LNCaP clone FGC (cell line): ENCODE measurements at regions not wholly inside any gene's neighbourhood (a gene's known extent, or its start where the extent isn't known, plus 50 kb on each side); places are given as distances from the start of the nearest gene placed in this dataset.
"Not testable (repeated sequence)": the region's sequence is repeated elsewhere in the genome, so short reads cannot be mapped to it uniquely, and the experiment has no call there.

Experiments
- DNase-seq: peaks from one replicate; pipeline ENCODE4 v3.0.0-alpha.2; 2011; ENCODE audit warnings: low read depth
- H3K4me3 ChIP-seq: 2 replicates; pipeline ENCODE4 v1.5.1; 2011; ENCODE audit warnings: mild to moderate bottlenecking, low read depth, low read length, control low read depth
- TF ChIP-seq, protein P1 (sequence below): IDR thresholded peaks from 2 replicates; pipeline ENCODE4 v1.5.1; 2012; ENCODE audit warnings: mild to moderate bottlenecking; ENCODE audit not compliant: control insufficient read depth, insufficient read depth; ENCODE audit errors: extremely low read depth

GRCh38 chr2:239721531-239721930 is 303.6 kb downstream of the NDUFA10 start:
- TF ChIP-seq, protein P1, sequence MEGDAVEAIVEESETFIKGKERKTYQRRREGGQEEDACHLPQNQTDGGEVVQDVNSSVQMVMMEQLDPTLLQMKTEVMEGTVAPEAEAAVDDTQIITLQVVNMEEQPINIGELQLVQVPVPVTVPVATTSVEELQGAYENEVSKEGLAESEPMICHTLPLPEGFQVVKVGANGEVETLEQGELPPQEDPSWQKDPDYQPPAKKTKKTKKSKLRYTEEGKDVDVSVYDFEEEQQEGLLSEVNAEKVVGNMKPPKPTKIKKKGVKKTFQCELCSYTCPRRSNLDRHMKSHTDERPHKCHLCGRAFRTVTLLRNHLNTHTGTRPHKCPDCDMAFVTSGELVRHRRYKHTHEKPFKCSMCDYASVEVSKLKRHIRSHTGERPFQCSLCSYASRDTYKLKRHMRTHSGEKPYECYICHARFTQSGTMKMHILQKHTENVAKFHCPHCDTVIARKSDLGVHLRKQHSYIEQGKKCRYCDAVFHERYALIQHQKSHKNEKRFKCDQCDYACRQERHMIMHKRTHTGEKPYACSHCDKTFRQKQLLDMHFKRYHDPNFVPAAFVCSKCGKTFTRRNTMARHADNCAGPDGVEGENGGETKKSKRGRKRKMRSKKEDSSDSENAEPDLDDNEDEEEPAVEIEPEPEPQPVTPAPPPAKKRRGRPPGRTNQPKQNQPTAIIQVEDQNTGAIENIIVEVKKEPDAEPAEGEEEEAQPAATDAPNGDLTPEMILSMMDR, result no peak
- DNase-seq, result no peak
- no peak overlapping the region for H3K4me3 ChIP-seq

DNA sequence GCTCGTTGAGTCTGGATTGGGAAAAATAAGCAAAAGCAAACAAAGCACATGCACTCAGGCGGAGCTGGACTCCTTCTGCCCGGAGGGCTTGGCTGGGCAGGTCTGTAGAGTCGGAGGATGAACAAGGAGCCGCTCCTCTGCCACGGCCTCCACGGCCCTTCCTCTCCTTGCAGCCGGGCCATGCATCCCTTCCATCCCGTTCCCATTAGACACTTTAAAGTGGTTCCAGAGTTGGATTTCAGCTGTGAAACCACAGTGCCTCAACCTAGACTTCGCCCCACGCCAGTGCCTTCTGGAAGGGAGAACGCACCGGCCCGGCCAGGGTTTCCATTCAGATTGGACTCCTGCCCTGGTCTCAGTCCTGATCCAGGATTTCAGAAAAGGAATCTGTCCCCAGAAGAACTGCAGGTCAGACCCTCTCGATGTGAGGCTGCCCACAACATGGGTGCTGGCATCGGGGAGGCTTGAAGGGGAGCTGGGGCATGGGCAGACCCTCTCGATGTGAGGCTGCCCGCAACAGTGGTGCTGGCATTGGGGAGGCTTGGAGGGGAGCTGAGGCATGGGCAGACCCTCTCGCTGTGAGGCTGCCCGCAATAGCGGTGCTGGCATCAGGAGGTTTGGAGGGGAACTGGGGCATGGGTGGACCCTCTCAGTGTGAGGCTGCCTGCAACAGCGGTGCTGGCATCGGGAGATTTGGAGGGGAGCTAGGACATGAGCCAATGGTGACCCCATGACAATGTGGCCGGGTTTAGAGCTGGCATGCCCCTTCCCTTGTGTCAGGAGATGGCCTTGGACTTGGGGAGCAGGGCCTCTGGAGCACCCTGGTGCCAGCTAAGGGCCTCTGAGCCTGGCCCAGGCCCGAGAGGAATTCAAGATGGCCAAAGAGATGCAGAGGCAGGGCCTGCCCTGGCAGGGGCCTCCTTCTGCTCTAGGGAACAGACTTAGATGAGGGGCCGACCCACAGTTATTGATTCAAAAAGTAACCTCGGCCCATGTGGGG is 304.5 kb downstream of the NDUFA10 start:
- DNase-seq, result no peak
- TF ChIP-seq, protein P1, result no peak
- H3K4me3 ChIP-seq, result no peak overlapping the region

GRCh38 chr2:239719791-239720360 is 305.3 kb downstream of the NDUFA10 start:
- no peak overlapping the region for H3K4me3 ChIP-seq
- DNase-seq, result no peak
- TF ChIP-seq, protein P1, result no peak

DNA sequence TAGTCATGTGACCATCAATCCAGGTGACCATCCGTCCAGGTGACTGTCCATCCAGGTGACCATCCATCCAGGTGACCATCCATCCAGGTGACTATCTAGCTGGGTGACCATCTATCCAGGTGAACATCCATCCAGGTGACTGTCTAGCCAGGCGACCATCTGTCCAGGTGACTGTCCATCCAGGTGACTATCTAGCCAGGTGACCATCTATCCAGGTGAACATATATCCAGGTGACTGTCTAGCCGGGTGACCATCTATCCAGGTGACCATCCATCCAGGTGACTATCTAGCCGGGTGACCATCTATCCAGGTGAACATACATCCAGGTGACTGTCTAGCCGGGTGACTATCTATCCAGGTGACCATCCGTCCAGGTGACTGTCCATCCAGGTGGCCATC is 306.2 kb downstream of the NDUFA10 start:
- H3K4me3 ChIP-seq, DNase-seq: not testable (repeated sequence)

DNA sequence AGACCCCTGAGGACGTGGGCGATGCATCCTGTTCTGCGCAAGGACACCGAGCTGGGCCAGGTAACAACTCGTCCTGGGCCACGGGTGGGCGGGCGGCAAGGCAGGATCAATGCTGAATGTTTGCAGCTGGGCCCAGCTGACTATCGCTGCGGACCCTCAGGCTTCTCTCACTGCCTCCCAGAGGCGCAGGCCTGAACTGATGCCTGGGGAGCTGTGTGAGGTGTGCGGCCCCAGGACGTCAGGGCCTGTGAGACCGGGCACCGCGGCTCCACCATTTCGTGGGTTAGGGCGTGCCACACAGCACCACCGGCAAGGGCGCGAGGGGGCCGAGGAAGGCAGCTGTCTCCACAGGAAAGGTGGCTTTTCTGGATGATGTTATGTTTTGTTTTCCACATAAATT is 307.4 kb downstream of the NDUFA10 start:
- TF ChIP-seq, protein P1, result no peak
- no peak overlapping the region for H3K4me3 ChIP-seq
- no peak for DNase-seq

DNA sequence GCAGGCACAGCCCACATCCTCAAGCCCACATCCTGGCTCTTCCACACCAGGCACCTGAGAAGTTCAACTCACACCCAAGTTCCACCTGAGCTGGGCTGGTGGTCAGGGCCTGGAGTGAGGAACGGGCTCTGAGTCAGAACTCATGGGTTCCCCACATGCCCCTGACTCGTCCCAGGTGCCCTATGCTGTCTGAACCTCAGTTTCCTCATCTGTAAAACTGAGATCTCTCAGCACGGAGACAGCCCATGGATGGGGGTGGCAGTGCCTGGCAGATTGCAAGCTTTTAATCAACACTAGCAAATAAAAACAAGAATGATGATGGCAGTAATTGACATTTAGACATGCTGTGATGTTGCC is 307.8 kb downstream of the NDUFA10 start:
- TF ChIP-seq, protein P1, result no peak
- H3K4me3 ChIP-seq, result no peak overlapping the region
- DNase-seq, result no peak

- no peak for DNase-seq
- H3K4me3 ChIP-seq, result no peak overlapping the region
- TF ChIP-seq, protein P1, result no peak
Measured at GRCh38 chr2:239716536-239717318, 308.4 kb downstream of the NDUFA10 start.
